ENCODE measurements at regions not wholly inside any gene's neighbourhood (a gene's known extent, or its start where the extent isn't known, plus 50 kb on each side); places are given as distances from the start of the nearest gene placed in this dataset.
"Not testable (repeated sequence)": the region's sequence is repeated elsewhere in the genome, so short reads cannot be mapped to it uniquely, and the experiment has no call there.

GRCh38 chr14:18656627-18657026 lies 55.7 kb downstream of the OR11H12 start:
- intact Hi-C loops (cut with micrococcal nuclease): no loop called here
- Mint-ChIP-seq H3K9me3 (peaks cover 30% of the 10 kb centered on the region), H3K4me1 (ENCODE audit: low read depth) (no peaks in the 10 kb centered on the region), H3K4me3 (ENCODE audit: low read depth) (no peak overlapping the region), H3K27me3 (ENCODE audit: low read depth) (no peaks in the 10 kb centered on the region), H3K36me3 (ENCODE audit: low read depth) (no peaks in the 10 kb centered on the region), H3K27ac (no peak overlapping the region)
- DNase-seq (ENCODE audit: low spot score): no peak

GRCh38 chr14:18659892-18660584 lies 59.1 kb downstream of the OR11H12 start:
- H3K4me3 Mint-ChIP-seq (ENCODE audit: low read depth); H3K27ac Mint-ChIP-seq; DNase-seq (ENCODE audit: low spot score); H3K36me3 Mint-ChIP-seq (ENCODE audit: low read depth); H3K4me1 Mint-ChIP-seq (ENCODE audit: low read depth); H3K27me3 Mint-ChIP-seq (ENCODE audit: low read depth); intact Hi-C loops (cut with micrococcal nuclease): not testable (repeated sequence)
- H3K9me3 Mint-ChIP-seq: peaks cover 39% of the 10 kb centered on the region

DNA sequence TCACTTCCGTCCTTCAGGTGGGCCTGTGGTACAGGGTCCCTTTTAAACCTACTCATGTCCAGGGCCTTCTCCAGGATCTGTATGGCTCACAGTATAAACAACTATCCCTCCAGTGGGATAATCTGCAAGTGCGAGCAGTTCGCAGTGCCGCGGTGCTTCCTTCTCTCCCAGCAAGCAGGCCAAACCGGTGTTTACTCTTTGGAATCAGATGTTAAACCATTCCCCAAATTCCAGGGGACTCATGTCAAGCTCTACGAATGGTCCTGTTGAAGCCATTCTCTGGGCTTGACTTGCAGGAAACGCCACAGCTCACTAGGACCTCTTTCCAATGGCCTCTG lies 59.6 kb downstream of the OR11H12 start:
- Mint-ChIP-seq H3K27ac (no peak overlapping the region), H3K4me1 (ENCODE audit: low read depth) (no peaks in the 10 kb centered on the region), H3K36me3 (ENCODE audit: low read depth) (no peaks in the 10 kb centered on the region), H3K4me3 (ENCODE audit: low read depth) (no peak overlapping the region), H3K9me3 (peaks cover 39% of the 10 kb centered on the region), H3K27me3 (ENCODE audit: low read depth) (no peaks in the 10 kb centered on the region)
- no peak for DNase-seq (ENCODE audit: low spot score)
- intact Hi-C loops (cut with micrococcal nuclease): no loop called here

DNA sequence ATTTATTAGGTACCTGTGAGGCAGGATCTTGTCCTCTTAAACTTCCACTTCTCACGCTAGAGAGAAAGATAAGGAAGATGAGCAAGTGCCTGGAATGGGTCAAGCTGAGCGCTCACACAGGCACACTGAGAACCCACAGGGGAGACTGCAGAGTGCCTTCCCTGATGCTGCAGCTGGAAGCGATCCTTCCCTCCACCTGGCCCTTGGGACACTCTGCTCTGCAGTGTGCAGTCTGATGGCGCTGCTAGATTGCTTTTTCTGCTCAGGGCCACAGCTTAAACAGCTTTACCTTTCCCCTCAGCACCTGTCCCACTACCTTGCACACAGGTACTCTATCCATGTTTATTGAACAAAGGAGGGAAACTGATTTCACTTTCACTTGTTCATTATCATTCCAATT lies 66.9 kb downstream of the OR11H12 start:
- peaks cover 14% of the 10 kb centered on the region for H3K9me3 Mint-ChIP-seq
- H3K27me3 Mint-ChIP-seq (ENCODE audit: low read depth); H3K36me3 Mint-ChIP-seq (ENCODE audit: low read depth); H3K27ac Mint-ChIP-seq; H3K4me3 Mint-ChIP-seq (ENCODE audit: low read depth); intact Hi-C loops (cut with micrococcal nuclease); DNase-seq (ENCODE audit: low spot score); H3K4me1 Mint-ChIP-seq (ENCODE audit: low read depth): not testable (repeated sequence)

GRCh38 chr14:18688346-18688745 lies 87.4 kb downstream of the OR11H12 start:
- Mint-ChIP-seq H3K27me3 (ENCODE audit: low read depth) (no peaks in the 10 kb centered on the region), H3K27ac (no peak overlapping the region), H3K9me3 (peaks cover 60% of the 10 kb centered on the region), H3K4me3 (ENCODE audit: low read depth) (no peak overlapping the region), H3K4me1 (ENCODE audit: low read depth) (no peaks in the 10 kb centered on the region), H3K36me3 (ENCODE audit: low read depth) (no peaks in the 10 kb centered on the region)
- DNase-seq (ENCODE audit: low spot score): no peak
- intact Hi-C loops (cut with micrococcal nuclease): no loop called here

Data from activated T-helper 2 cell treated with anti-CD3 and anti-CD28 coated beads, Interferon-gamma antibody, Interleukin-2, Interleukin-4, amounts not matched to agents 10 μg/mL and 5 μg/mL and 100 μg/mL, durations not matched to agents 14 hours and 24 hours and 36 hours (primary cell).